ENCODE measurements at regions not wholly inside any gene's neighbourhood (a gene's known extent, or its start where the extent isn't known, plus 50 kb on each side); places are given as distances from the start of the nearest gene placed in this dataset.

- no peak for DNase-seq (ENCODE audit: low read depth)
Measured at GRCh38 chr5:120738568-120738967, 274.5 kb downstream of the PRR16 start.

- DNase-seq (ENCODE audit: low read depth) = no peak
Measured at GRCh38 chr5:120740989-120741388, 276.9 kb downstream of the PRR16 start.

- no peak for DNase-seq (ENCODE audit: low read depth)
Measured at GRCh38 chr5:120748474-120748873, 284.4 kb downstream of the PRR16 start.

GRCh38 chr5:120749737-120750136 lies 285.6 kb downstream of the PRR16 start:
- no peak for DNase-seq (ENCODE audit: low read depth)

GRCh38 chr5:120759587-120759986 lies 295.5 kb downstream of the PRR16 start:
- no peak for DNase-seq (ENCODE audit: low read depth)

GRCh38 chr5:120761986-120762385 lies 297.9 kb downstream of the PRR16 start:
- DNase-seq (ENCODE audit: low read depth) = no peak

- no peak for DNase-seq (ENCODE audit: low read depth)
Measured at GRCh38 chr5:120765189-120765588, 301.1 kb downstream of the PRR16 start.

GRCh38 chr5:120767178-120767820 lies 303.2 kb downstream of the PRR16 start:
- no peak for DNase-seq (ENCODE audit: low read depth)

- DNase-seq (ENCODE audit: low read depth) = no peak
Measured at GRCh38 chr5:120769312-120769872, 305.3 kb downstream of the PRR16 start.

- DNase-seq (ENCODE audit: low read depth) = no peak
Measured at GRCh38 chr5:120771202-120771601, 307.1 kb downstream of the PRR16 start.

GRCh38 chr5:120778491-120779484 lies 314.7 kb downstream of the PRR16 start:
- DNase-seq (ENCODE audit: low read depth) = peak; percentile 72

GRCh38 chr5:120779674-120780073 lies 315.6 kb downstream of the PRR16 start:
- no peak for DNase-seq (ENCODE audit: low read depth)

GRCh38 chr5:120788481-120788880 lies 324.4 kb downstream of the PRR16 start:
- DNase-seq (ENCODE audit: low read depth) = no peak

GRCh38 chr5:120789918-120790317 lies 325.8 kb downstream of the PRR16 start:
- DNase-seq (ENCODE audit: low read depth) = no peak

GRCh38 chr5:120790339-120790738 lies 326.2 kb downstream of the PRR16 start:
- DNase-seq (ENCODE audit: low read depth) = no peak

- DNase-seq (ENCODE audit: low read depth) = no peak
Measured at GRCh38 chr5:120792477-120792876, 328.4 kb downstream of the PRR16 start.

- no peak for DNase-seq (ENCODE audit: low read depth)
Measured at GRCh38 chr5:120794121-120794520, 330.0 kb downstream of the PRR16 start.

- no peak for DNase-seq (ENCODE audit: low read depth)
Measured at GRCh38 chr5:120803282-120803681, 339.2 kb downstream of the PRR16 start.

- no peak for DNase-seq (ENCODE audit: low read depth)
Measured at GRCh38 chr5:120805131-120805530, 341.0 kb downstream of the PRR16 start.

- DNase-seq (ENCODE audit: low read depth) = no peak
Measured at GRCh38 chr5:120806202-120806601, 342.1 kb downstream of the PRR16 start.

- DNase-seq (ENCODE audit: low read depth) = no peak
Measured at GRCh38 chr5:120808135-120808534, 344.0 kb downstream of the PRR16 start.

- no peak for DNase-seq (ENCODE audit: low read depth)
Measured at GRCh38 chr5:120808606-120809005, 344.5 kb downstream of the PRR16 start.

GRCh38 chr5:120813551-120813950 lies 349.5 kb downstream of the PRR16 start:
- no peak for DNase-seq (ENCODE audit: low read depth)
